Middle frontal gyrus (tissue), 1 donor: ENCODE measurements at regions not wholly inside any gene's neighbourhood (a gene's known extent, or its start where the extent isn't known, plus 50 kb on each side); places are given as distances from the start of the nearest gene placed in this dataset.

ENCODE experiments used
- DNase-seq: peaks from one replicate; pipeline ENCODE4 v3.0.0-alpha.2; 2015; ENCODE audit warnings: low spot score; ENCODE audit errors: extremely low spot score

DNA sequence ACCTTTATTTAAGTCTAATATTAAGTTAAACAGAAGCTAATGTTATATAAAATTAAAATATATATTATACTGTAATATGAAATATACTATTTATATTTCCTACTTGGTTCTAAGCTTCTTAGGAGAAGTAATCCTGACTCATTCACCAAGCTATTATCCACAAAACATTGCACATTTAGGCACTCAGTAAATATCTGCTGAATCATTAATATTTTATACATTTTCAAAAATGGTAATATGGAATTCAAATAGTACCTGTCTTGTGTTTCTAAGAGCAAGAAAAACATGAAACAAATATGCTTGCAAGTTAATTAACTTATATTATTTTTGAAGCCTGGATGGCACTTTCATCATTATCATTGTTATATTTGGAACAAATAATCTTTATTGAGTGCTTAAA, 153.0 kb upstream of the CNTN4 start:
- no peak for DNase-seq

DNA sequence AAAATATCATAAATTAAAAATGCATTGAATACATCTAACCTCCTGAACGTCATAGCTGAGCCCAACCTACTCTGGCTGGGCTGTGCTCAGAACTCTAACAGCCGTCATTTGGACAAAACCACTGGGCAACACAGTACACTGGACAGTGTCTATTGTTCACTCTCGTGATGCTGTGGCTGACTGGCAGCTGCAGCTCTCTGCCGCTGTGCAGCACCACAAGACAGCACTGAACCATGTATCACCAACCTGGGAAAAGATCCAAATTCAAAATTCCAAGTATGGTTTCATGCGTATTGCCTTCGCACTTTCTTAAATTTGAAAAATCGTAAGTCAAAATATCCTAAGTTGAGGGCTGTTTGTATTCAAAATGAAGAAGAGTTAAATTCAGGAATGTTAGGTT, 145.1 kb upstream of the CNTN4 start:
- DNase-seq = peak; percentile 36

DNA sequence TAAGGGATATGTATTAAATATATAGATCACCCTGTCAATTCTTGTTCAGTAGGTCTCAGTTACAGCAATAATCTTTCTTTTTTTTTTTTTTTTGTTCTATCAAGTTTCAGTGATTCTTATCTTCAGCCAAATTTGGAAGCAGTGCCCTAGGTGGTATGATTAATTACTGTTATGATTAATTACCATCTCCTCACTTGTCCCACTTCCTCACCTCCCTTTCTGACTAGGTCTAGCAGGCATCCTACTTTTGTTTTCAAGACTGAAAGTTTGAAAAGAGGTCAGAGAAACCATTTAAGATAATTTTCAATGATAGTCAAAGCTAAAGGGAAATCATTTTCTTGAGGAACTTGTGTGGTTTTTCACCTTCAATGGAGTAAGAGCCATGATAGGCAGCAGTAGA, 144.0 kb upstream of the CNTN4 start:
- no peak for DNase-seq

DNA sequence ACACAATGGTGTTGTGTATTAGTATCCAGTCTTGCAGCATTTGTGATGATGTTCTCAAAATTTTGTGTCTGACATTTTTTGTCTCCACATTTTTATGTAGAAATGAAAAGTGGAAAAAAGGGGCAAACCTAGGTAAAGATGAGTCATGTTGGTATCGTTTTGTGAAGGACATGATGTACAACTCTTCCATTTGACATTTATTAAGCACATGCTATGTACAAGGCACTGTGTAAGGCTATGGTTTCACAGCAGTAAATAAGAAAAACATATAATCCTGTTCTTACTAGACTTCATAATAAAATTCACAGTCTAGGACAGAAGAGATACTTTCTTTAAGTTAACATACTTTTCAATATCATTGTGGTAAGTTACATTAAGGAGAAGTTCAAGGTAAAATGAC, 143.5 kb upstream of the CNTN4 start:
- DNase-seq = no peak

DNA sequence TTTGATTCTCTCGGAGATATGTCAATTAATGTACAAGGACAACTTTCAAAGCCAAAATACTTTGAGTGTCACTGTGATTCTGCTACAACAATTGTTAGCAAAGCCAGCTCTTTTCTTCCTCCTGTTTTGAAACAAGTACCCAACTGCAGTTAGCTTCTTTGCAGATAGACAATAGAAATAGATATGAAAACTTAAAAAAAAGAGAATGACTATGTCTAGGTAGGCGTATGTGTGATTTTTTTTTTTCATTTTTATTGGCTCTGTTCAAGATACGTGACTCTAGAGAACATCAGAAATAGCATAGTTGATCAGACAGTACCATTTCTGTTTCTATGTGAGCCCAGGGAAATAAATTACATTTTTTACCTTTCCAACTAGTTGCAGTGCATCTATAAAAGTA, 142.9 kb upstream of the CNTN4 start:
- no peak for DNase-seq

DNA sequence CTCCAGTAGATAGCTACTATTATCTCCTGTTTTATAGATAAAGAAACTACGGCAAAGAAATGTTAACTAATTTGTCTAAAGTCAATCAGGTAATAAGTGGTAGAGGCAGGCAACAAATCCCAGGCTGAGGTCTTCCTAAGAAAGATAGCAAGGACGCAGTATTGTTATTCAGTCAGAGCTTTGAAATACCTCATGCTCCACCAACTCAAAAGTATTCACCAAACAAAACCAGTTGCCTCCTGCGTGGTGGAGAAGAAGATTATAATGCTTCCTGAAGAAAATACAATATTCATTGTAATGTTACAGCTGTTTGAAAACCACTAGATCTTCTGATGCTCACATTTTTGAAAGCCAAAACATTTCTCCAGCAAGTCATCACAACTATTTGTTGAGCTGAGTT, 138.2 kb upstream of the CNTN4 start:
- DNase-seq = no peak

DNA sequence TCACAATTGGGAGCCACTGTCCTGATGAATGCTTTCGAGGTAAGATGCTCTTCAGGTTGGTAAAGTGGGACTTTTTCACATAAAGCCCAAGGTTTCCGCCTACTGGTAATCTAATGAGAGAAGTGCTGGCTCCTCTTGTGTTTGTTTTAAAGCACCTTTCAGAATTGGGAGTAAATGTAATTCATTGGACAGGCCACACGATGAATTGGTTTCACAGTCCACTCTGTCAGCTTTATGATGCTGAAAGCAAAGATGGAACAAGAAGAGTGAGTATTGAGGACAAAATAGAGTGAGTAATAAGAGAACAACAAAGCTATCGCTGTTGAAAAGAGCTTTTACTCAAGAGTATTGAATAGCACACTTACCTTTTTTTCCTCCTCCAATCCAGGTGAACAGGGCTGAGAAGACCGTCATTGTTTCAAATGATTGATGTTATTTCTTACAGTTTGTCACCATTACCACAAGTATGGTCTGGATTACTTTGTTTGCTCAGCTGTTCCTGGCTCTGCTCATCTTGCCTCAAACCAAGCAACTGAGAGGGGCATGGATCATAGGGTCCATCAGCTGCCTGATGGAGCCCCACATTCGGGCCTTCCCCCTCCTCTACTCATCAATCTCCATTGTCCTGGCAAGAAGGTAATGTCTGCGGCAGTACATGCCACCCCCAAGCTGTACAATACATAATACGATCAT, 136.1 kb upstream of the CNTN4 start:
- DNase-seq = no peak

DNA sequence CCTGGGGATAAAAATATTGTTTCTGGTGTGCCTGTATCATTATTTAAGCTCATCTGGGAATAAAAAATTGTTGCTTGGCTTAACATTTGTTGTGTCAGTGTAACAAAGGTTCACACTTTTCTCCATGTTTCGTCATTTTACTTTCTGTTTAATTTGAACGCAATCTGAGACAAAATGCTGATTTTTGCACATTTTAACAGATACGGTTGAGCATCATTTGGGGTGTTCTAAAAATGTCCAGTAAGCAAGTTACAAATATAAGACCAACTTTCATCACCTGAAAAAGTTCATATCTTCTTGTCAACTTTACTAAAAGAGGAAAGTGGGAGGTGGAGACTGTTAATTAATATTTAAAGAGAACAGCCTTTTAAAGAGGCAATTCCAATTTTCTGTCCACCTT, 134.8 kb upstream of the CNTN4 start:
- no peak for DNase-seq

DNA sequence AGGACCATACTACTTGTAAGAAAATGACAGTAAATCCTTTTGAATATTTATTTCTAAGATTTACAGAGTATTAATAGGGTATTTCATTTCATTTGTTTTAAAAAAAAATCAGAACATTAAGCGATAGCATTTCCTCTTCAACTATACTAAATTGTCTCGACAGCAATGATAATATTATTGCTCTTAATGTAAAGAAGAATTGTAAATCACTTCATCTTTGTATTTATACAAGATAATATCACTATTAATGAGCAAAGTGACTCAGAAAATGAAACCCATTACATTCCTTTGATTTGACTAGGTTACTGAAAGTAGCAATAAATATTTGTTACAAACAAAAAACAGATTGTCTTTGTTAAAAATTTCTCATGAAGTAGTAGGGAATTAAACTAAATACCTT, 131.1 kb upstream of the CNTN4 start:
- DNase-seq = no peak

DNA sequence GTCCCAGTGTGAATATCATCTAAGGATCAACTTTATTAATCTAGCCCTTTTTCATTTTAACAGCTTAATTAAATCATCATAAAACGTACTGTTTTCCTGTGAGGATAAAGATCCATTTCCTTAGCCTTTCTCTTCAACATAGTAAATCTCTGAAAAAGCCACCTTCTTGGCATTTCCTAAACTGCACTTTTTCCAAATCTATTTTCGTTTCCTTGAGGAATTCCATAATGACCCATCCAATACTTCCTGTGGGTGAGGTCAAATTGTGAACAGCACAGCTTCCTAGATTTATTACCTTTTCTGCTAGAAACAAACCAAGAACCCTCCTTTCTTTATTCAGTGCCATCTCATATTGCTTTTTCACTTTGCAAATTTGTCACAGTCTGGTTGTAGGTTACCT, 129.4 kb upstream of the CNTN4 start:
- DNase-seq = no peak

DNA sequence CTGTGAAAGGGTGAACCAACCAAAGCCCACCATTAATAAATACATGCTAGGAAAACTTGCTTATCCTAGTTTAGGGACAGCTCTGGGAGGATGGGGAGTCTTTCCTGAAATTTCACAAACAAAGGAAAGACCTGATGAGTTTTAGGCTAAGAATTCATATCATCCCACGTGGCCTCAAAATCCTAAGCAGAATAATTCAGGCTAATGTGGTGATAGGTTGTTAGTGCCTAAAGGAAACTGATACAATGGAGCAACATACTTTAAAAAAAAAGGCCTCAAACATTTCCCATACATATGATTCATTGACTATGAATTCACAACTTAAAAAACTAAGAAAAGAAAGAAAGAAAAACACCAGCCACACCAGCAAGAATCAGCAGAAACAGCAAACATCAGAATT, 126.9 kb upstream of the CNTN4 start:
- no peak for DNase-seq

DNA sequence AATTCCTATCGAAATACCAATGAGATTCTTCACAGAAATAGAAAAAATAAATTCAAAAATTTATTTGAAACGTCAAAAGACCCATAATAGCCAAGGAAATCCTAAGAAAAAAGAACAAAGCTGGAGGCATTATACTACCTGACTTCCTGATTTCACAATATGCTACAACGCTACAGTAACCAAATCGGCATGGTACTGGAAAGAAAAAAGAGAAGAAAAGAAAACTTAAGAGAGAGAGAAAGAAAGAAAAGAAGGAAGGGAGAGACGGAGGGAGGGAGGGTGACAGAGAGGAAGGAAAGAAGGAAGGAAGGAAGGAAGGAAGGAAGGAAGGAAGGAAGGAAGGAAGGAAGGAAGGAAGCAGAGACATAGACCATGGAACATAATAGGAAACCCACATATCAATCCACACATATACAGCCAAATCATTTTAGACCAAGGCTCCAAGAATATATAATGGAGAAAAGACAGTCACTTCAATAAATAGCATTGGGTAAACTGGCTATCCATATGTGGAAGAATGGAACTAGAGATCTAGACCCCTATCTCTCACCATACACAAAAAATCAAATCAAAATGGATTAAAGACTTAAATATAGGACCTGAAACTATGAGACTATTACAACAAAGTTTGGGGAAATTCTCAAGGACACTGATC, 118.6 kb upstream of the CNTN4 start:
- no peak for DNase-seq

DNA sequence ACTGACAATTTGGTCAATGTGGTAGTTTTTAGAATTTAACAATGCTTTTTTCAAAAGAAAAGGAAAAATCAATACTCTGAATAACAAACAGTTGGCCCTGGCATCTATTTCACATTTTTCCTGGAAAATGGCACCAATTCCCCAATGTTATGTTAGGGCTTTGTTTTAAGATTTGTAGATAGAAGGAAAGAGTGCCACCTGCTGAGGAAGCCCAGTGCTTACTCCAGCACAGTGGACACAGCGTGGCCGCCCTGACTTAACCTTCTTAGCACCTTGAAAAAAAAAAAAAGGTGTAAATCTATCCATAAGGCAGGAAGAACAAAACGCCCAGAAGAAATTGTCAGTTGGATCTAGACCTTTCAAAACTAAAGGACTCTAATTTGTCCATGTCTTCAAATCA, 110.7 kb upstream of the CNTN4 start:
- no peak for DNase-seq

DNA sequence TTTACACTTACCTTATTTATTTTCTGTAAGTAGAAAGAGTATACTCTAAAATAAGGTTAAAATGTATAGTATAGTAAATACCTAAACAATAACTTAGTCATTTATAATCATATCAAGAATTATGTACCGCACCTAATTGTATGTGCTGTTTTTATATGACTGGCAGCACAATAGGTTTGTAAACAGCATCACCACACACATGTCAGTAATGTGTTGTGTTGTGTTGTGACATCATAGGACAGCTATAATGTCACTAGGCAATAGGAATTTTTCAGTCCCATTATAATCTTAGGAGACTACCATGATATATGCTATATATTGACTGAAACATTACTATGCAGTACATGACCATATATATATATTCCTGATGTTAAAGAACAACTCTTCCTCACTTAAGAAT, 99.9 kb upstream of the CNTN4 start:
- no peak for DNase-seq

DNA sequence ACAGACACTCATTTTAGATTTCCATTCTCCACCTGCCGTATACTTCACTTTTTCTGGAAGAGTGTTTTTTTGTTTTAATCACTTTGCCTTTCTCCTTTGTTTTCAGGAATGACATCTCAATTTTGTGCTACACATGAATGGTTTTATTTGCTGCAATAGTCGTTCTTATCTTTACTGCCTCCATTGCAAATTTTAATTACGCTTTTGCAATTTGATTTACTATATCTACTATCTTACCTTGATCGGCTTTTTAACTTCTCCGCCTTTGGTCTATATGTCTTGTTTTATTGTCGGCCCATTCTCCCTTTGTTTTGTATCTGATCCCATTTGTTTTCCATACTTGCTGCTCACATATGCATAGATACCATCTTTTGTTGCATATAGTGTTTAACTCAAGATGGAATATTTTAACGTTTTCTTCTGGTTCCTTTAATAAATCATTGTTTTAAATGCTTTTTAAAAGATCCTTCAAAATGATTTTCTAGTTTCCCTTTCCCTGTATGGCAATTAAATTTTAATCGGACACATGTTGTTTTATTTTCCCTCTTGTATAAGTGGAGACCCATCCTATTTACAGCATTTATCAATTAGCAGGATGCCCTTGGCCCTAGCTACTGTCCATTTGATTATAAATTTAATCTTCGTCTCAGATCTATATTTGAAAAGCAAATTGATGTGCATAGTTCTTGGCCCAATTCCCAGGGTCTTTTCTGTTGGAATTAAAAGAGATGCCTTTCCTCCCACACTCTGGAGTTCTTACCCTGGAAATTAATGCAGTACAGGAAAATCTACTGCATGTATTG, 97.2 kb upstream of the CNTN4 start:
- no peak for DNase-seq

DNA sequence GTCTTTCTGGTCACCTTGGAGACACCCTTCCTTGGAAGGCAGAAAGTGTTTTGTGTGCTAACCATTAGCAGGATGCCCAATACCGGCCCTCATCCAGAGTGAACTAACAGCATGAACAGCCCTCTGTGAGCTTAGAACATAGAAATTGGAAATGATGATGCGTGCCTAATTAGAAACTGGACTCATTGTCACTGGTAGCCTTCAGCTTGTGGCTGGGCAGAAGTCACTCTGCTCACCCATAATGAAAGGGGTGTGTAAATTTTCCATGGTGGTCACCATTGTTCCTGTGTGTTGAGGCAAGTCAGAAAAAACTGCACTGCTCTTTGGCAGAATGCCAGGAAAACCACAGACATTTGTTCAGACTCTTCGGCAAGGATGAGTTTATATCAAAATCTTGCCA, 74.7 kb upstream of the CNTN4 start:
- DNase-seq = no peak

DNA sequence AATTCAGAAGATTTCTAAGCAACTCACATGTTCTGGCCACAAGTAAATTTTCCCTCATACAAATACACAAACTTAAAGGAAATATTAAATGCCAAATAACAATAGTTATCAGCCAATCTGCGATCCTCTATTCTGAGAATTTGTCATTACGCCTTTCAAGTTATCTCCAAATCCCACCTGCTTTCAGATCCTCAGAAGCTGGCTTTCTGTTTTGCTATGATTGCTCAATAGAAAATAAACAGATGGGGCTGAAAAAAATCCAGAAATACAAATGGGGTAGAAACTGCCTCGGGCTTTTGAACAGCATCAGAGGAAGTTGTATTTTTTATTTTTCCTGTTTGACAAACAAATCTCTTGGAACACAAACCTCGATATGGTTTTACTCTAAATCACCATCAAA, 74.0 kb upstream of the CNTN4 start:
- no peak for DNase-seq

DNA sequence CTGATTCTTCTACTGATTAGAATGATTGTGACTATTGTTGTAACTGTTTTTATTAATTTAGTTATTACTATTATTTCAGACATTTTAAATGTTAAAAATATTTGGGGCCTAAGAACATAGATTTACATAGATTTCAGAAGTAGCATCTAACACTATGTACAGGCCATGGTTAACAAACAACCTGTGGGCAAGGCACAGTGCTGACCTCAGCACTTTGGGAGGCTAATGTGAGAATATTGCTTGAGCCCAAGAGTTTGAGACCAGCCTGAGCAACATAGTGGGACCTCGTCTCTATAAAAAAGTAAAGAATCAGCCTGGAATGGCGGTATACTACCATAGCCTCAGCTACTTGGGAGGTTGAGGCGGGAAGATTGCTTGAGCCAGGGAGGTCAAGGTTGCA, 69.1 kb upstream of the CNTN4 start:
- DNase-seq = no peak

DNA sequence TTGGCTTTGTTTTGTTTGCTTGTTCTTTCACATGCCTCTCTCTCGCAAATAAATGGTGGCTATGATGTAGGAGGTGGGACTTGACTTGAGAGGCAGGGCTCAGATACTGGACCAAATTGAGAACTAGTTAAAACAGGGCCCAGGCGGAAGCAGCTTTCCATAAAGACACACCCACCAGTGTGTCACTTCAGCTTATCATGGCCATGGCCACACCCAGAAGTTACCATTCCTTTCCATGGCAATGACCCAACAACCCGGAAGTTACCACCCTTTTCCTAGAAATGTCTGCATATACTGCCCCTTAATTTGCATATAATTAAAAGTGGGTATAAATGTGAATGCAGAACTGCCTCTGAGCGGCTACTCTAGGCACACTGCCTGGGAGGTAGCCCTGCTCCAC, 62.6 kb upstream of the CNTN4 start:
- DNase-seq = no peak

DNA sequence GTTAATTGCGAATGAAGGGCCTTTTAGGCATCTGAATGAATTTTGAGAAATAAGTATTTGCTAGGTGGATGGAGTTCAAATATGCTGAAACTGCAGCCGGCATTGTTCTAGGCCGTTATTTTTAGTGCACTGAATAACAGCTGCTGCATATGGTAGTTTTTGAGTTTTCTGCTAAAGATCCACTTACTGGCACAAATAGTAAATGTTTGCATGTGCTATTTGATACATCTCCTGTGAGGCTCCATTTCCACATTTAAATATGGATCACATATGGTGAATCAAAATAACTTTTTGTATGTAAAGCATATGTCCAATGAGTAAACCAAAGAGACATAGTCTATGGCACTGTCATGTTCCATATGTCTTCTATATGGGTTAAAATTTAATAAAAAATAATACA, 56.7 kb upstream of the CNTN4 start:
- DNase-seq = peak; percentile 43
